Activated T-helper 17 cell treated with anti-CD3 and anti-CD28 coated beads, Interleukin-2, amount 50 U/mL, for 72 hours (primary cell): ENCODE measurements at regions not wholly inside any gene's neighbourhood (a gene's known extent, or its start where the extent isn't known, plus 50 kb on each side); places are given as distances from the start of the nearest gene placed in this dataset.

Source experiments
- ATAC-seq: fragments of 150-1000 bp; cut with Tn5 transposase; replicated peaks from 2 replicates; pipeline ENCODE4 v1.10.0; 2021; ENCODE audit warnings: mild to moderate bottlenecking, moderate library complexity
- H3K27ac Mint-ChIP-seq: one replicate; pipeline ENCODE4 v1.8.0; 2022; ENCODE audit warnings: mixed read lengths
- H3K27me3 Mint-ChIP-seq: one replicate; pipeline ENCODE4 v1.8.0; 2022; ENCODE audit warnings: mixed read lengths
- H3K36me3 Mint-ChIP-seq: one replicate; pipeline ENCODE4 v1.8.0; 2022; ENCODE audit warnings: low read depth, mild to moderate bottlenecking, mixed read lengths
- H3K4me1 Mint-ChIP-seq: one replicate; pipeline ENCODE4 v1.8.0; 2022; ENCODE audit warnings: mixed read lengths
- H3K4me3 Mint-ChIP-seq: one replicate; pipeline ENCODE4 v1.8.0; 2022; ENCODE audit warnings: mild to moderate bottlenecking, mixed read lengths
- H3K9me3 Mint-ChIP-seq: one replicate; pipeline ENCODE4 v1.8.0; 2022; ENCODE audit warnings: mixed read lengths

DNA sequence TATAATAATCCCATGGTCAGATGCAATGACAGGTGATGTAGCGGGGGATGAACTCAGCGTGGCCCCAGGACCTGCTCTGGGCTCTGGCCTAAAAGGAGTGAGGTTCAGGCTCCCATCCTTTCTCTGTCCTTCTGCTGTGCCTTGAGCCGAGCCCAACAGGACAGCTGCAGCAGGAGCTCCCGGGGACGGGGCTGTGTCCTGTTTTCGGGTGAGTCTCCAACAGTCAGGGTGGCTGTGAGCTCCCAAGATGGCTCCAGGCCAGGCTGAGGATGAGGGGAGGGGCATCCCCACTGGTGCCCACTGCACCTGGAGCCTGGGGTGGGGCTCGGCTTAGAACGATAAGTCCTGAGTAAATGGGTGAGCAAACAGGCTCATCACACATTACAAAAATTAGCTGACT is 1385.0 kb downstream of the BRD1 start:
- no peaks in the 10 kb centered on the region for H3K4me1 Mint-ChIP-seq
- H3K27me3 Mint-ChIP-seq: peaks cover 3% of the 10 kb centered on the region
- H3K9me3 Mint-ChIP-seq: no peaks in the 10 kb centered on the region
- no peak for ATAC-seq
- no peak overlapping the region for H3K27ac Mint-ChIP-seq
- H3K4me3 Mint-ChIP-seq: no peak overlapping the region
- H3K36me3 Mint-ChIP-seq: no peaks in the 10 kb centered on the region

DNA sequence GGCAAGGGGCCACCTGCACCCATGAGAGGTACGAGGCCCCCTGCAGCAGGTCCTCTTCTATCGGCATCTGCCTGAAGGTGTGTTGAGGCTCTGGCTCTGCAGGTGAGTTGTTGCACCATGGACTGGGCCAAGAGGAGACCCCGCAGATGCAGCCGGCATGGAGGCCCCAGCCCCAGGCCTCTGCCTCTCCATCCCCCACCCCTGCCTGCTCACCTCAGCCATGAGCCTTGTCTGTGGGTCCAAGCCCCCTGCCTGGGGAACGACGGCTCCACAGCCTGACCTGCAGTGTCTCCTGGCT is 1386.2 kb downstream of the BRD1 start:
- Mint-ChIP-seq H3K36me3 (no peaks in the 10 kb centered on the region), H3K4me1 (no peaks in the 10 kb centered on the region), H3K27ac (no peak overlapping the region), H3K4me3 (no peak overlapping the region), H3K9me3 (no peaks in the 10 kb centered on the region), H3K27me3 (peaks cover 3% of the 10 kb centered on the region)
- ATAC-seq: no peak

DNA sequence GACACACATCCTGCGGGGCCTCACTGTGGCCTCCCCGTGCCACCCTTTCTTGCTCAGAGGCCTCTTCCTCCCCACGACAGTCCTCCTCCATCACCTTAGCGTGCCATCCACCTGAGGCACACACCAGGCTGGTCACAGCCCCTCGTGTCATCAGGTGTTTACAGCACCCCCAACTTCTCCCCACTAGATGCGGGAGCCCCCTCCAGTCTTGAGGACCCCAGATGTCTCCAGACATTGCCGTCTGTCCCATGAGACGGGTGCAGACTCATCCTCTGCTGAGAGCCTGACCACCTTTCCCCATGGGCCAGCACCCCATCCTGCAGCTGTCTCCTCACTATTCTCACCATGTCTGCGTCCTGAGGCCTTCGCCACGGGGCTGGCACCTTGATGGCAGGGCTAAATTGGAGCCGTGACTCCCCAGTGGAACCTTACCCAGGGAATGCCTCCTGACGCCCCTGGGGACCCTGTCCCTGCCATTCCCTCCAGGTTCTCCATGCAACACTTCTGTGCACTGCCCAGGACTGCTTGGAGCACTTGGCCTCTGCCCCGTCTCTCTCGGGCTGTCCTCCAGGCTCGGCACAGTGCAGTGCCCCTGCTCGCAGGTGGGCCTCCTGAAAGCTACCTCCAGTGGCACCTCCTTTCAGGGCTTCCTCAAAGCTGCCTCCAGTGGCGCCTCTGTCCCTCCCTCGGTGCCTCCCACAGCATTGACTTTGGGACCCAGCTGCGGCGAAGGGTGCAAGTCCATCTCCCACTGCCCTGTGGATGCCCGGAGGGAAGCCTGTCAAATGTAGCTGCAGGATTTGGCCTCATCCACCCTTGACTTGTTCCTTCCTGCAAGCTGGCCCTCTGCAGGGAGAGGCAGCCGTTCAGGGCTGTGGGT is 1386.8 kb downstream of the BRD1 start:
- no peaks in the 10 kb centered on the region for H3K36me3 Mint-ChIP-seq
- H3K9me3 Mint-ChIP-seq: no peaks in the 10 kb centered on the region
- peaks cover 3% of the 10 kb centered on the region for H3K27me3 Mint-ChIP-seq
- ATAC-seq: no peak
- H3K4me1 Mint-ChIP-seq: no peaks in the 10 kb centered on the region
- no peak overlapping the region for H3K4me3 Mint-ChIP-seq
- no peak overlapping the region for H3K27ac Mint-ChIP-seq

DNA sequence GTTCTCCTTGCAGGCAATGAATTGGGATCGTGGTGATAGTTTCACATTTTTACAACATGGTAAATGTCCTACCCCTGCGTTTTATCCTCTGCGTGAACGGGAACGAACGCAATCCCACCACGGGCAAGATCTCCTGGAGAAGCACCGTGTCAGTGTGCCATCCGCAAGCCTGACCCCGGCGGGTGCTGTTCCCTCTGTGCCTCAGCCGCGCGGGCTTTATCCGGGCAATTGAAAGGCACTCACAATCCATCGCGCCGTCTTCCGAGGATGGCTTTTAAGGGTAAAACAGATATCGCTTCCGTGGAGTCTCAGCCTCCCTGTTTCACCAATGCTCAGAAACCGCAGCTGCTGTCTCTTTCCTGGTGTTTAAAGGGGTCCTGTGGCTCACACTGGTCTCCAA is 1387.5 kb downstream of the BRD1 start:
- no peak overlapping the region for H3K4me3 Mint-ChIP-seq
- H3K36me3 Mint-ChIP-seq: no peaks in the 10 kb centered on the region
- H3K9me3 Mint-ChIP-seq: no peaks in the 10 kb centered on the region
- ATAC-seq: no peak
- no peaks in the 10 kb centered on the region for H3K4me1 Mint-ChIP-seq
- no peak overlapping the region for H3K27ac Mint-ChIP-seq
- peaks cover 3% of the 10 kb centered on the region for H3K27me3 Mint-ChIP-seq

DNA sequence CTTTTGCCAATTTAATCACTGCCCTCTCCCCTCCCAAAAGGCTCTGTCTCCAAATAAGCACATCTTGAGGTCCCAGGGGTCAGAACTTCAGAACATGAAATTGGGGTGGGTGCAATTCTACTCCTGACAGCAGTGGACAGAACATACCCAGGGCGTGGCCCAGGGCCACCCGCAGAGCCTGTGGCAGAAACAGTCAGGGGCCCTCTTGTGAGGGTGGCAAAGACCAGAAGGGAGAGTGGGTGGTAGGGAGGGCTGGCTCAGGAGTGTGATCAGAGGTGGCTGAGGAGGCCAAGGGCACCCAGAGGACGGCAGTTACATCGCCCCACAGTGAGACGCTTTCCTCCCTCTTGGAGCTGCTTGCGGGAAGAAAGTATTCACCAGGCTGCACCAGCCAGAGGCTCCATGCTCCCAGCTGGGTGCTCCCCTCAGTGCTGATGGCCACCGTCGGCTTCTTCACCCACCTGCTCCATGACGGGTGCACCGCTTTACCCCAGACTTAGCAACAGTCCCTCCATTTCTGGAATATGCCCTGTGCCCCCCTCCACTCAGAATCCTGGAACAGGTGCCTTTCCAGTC is 1388.0 kb downstream of the BRD1 start:
- no peaks in the 10 kb centered on the region for H3K9me3 Mint-ChIP-seq
- H3K36me3 Mint-ChIP-seq: no peaks in the 10 kb centered on the region
- peaks cover 3% of the 10 kb centered on the region for H3K27me3 Mint-ChIP-seq
- no peak overlapping the region for H3K27ac Mint-ChIP-seq
- H3K4me1 Mint-ChIP-seq: no peaks in the 10 kb centered on the region
- ATAC-seq: no peak
- no peak overlapping the region for H3K4me3 Mint-ChIP-seq

DNA sequence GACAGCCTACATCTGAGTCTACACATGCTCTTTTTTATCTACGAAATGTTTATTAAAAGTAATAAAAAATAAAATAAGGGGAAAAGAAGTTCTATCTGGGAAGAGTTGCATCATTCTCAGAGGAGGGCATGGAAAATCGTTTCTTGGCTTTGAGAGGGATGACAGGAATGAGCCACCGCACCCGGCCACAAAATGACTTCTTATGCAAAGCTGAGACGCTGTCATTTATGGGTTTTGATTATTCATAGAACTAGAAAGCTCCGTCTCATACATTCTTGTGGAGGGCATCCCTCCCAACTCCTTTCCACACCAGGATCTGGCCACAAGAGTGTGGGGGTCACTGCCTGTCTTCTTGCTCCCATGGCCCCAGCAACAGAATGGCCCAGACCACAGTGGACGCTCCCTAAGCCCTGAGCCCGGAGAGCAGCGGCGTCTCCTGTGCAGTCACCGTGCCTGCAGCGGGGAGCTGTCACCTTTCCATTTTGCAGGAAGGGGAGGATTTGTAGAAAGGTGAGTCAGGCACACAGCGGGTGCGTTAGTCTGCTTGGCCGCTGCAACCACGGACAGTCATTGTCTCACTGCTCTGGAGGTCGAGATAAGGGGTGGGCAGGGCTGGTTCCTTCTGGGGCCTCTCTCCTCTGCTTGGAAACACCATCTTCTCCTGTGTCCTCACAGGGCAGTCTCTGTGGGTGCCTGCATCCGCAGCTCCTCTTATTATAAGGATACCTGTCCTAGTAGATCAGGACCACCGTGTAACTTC is 1388.7 kb downstream of the BRD1 start:
- H3K36me3 Mint-ChIP-seq: no peaks in the 10 kb centered on the region
- H3K4me3 Mint-ChIP-seq: no peak overlapping the region
- no peak for ATAC-seq
- no peaks in the 10 kb centered on the region for H3K9me3 Mint-ChIP-seq
- H3K27ac Mint-ChIP-seq: no peak overlapping the region
- no peaks in the 10 kb centered on the region for H3K4me1 Mint-ChIP-seq
- H3K27me3 Mint-ChIP-seq: peaks cover 4% of the 10 kb centered on the region

DNA sequence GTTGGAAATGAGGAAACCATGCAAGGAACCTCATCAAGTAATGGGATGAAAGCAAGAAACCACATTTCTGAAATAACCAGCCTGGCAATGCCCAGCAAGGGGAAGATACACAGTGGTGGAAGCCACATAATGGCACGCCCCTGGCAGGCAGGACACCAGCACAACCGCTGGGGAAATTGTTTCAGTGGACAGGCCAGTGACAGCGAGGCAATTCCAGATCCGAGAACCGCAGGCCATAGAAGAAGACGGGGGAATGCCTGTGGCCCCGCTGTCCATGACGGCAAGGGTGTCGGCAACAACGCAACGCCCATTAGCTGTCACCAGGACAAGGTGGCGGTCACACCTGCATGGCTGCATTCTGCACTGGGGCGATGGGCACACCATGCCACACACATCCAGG is 1389.6 kb downstream of the BRD1 start:
- H3K4me1 Mint-ChIP-seq: no peaks in the 10 kb centered on the region
- H3K27me3 Mint-ChIP-seq: peaks cover 5% of the 10 kb centered on the region
- no peak overlapping the region for H3K4me3 Mint-ChIP-seq
- H3K27ac Mint-ChIP-seq: no peak overlapping the region
- no peak for ATAC-seq
- H3K36me3 Mint-ChIP-seq: no peaks in the 10 kb centered on the region
- H3K9me3 Mint-ChIP-seq: no peaks in the 10 kb centered on the region

DNA sequence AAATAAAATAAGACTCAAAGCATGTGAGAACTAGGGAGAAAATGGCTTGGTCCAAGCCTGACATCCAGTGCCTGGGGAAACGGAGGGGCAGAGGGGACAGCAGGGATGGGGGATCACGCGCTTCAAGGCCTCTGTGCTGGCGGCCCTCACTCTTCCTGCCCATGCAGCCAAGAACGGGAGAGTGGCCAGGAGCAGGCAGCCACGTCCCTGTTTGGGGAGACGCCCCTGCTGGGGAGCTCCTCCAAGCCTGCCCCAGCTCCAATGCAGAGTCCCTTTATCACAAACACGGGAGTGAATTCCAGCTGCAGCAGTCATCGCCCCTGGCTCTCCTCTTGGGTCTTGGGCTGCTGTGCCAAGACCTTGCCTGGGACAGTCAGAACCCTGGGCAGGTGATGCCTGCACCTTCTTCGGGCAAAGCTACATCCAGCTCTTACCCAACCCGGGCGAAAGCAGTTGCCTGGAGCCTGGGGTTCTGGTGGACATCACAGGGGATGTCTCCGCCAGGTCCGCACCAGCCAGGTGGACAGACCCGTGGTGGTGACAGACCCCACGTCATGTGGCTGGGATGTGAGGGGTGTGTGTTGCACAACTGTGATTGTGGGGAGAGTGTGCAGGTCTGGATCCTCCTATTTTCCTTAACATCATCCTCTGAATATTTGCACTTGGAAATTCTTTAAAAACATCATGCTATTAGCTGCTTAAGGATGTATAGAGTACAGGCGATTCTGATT is 1391.3 kb downstream of the BRD1 start:
- no peak overlapping the region for H3K27ac Mint-ChIP-seq
- no peaks in the 10 kb centered on the region for H3K4me1 Mint-ChIP-seq
- no peak overlapping the region for H3K4me3 Mint-ChIP-seq
- ATAC-seq: no peak
- peaks cover 5% of the 10 kb centered on the region for H3K27me3 Mint-ChIP-seq
- H3K9me3 Mint-ChIP-seq: no peaks in the 10 kb centered on the region
- H3K36me3 Mint-ChIP-seq: no peaks in the 10 kb centered on the region

DNA sequence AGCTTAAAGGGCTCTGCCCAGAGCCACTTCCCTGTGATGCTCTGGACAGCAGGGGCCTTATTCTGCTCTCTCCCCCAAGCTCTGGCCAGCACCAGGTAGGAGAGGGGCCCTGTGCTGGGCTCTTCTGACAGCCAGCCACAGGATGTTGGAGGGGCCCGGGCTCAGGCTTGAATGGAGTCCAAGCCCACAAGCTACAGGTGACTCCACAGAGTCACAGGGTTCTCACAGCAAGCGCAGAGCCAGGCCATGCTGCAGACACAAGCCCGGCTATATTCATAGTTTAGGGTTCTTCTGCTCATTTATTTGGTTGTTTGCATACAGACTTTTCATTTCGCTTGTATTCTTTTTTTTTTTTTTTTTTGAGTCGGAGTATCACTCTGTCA is 1392.8 kb downstream of the BRD1 start:
- Mint-ChIP-seq H3K27ac (no peak overlapping the region), H3K4me3 (no peak overlapping the region), H3K27me3 (peaks cover 5% of the 10 kb centered on the region), H3K9me3 (no peaks in the 10 kb centered on the region), H3K36me3 (no peaks in the 10 kb centered on the region), H3K4me1 (no peaks in the 10 kb centered on the region)
- ATAC-seq: no peak

DNA sequence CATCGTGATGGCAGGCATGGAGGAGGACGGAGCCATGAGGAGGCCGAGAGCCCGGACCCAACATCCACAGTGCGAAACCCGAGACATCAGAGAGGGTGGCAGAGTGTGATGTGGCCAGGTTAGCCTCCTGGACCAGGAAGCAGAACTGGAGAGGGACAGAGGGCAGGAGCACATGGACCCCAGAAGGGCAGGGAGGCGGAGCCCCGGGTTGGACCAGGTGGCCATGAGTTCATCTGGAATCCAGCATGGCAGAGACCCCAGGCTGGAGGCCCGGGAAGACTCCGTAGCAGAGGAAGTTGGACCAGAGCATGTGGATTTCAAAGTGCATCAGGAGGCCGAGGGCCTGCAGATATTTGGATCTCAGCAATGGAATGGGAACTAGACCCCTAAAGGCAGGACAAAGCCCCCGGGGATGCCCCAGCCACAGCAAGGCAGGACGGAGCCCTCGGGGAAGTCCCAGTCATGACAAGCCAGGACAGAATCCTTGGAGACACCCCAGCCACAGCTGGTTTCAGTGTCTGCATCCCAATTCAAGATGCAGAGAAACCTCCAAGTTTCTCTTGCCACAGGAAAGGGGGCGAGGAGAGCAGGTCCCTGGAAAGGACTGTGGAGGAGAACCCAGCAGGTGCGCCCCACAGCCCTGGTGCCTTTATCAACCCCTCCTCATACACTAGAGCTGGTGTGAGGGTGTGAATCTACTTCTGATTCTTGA is 1393.4 kb downstream of the BRD1 start:
- no peak for ATAC-seq
- peaks cover 6% of the 10 kb centered on the region for H3K27me3 Mint-ChIP-seq
- no peak overlapping the region for H3K4me3 Mint-ChIP-seq
- no peaks in the 10 kb centered on the region for H3K4me1 Mint-ChIP-seq
- no peaks in the 10 kb centered on the region for H3K36me3 Mint-ChIP-seq
- H3K27ac Mint-ChIP-seq: no peak overlapping the region
- no peaks in the 10 kb centered on the region for H3K9me3 Mint-ChIP-seq

DNA sequence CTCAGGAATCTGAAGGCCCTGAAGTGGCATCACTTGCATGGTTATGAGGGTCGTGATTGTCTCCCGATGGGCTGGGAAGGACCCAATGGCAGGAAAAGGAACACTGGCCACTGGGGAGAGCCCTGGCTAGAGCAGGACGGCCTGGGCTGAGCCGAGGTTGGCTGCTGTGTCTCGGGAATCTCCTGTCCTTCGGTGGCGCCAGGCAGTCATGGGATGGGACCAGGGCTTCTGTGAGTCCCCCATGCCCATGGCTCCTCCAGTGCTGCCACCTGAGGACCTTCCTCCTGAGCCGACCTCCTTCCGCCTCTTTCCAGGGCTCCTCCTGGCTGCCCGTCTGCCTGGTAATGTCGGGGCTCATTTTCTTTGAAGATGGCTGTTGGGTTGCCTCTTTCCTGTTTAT is 1394.0 kb downstream of the BRD1 start:
- Mint-ChIP-seq H3K36me3 (no peaks in the 10 kb centered on the region), H3K27ac (no peak overlapping the region), H3K9me3 (no peaks in the 10 kb centered on the region), H3K4me3 (no peak overlapping the region), H3K4me1 (no peaks in the 10 kb centered on the region), H3K27me3 (peaks cover 10% of the 10 kb centered on the region)
- no peak for ATAC-seq

DNA sequence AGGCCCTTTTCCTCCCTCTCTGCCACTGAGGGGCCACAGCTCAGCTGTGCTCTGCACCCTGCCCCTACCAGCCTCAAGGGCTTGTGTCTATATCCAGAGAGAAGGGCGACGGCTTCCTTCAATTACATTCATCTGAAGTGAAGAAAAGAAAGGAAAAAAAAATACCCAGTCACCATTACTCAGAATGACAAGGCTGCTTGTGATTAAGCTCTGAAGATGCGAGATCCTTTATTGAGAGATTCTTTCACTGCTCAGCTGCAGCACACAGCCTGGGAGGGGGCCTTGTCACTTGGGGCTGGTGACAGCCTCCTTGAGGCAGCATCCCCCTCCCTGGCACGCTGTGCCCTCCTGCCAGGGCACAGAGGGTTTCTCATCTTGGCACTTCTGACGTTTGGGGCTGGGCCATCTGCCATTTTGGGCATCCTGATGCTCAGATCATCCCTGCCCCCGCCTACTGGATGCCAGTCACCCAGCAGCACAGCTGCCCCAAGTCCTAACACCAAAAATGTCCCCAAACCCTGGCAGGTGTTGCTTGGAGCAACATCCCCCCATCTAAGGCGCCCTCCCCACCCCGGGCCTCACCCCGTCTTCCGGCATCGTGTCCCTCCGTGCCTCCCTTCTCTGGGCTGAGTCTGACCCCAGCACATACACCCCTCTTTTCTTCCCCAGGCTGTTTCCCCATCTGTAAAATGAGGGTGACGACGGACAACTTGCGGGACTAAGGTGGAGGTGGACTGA is 1394.7 kb downstream of the BRD1 start:
- no peak for ATAC-seq
- H3K27ac Mint-ChIP-seq: no peak overlapping the region
- no peaks in the 10 kb centered on the region for H3K9me3 Mint-ChIP-seq
- H3K4me1 Mint-ChIP-seq: no peaks in the 10 kb centered on the region
- peaks cover 7% of the 10 kb centered on the region for H3K27me3 Mint-ChIP-seq
- H3K4me3 Mint-ChIP-seq: no peak overlapping the region
- no peaks in the 10 kb centered on the region for H3K36me3 Mint-ChIP-seq

DNA sequence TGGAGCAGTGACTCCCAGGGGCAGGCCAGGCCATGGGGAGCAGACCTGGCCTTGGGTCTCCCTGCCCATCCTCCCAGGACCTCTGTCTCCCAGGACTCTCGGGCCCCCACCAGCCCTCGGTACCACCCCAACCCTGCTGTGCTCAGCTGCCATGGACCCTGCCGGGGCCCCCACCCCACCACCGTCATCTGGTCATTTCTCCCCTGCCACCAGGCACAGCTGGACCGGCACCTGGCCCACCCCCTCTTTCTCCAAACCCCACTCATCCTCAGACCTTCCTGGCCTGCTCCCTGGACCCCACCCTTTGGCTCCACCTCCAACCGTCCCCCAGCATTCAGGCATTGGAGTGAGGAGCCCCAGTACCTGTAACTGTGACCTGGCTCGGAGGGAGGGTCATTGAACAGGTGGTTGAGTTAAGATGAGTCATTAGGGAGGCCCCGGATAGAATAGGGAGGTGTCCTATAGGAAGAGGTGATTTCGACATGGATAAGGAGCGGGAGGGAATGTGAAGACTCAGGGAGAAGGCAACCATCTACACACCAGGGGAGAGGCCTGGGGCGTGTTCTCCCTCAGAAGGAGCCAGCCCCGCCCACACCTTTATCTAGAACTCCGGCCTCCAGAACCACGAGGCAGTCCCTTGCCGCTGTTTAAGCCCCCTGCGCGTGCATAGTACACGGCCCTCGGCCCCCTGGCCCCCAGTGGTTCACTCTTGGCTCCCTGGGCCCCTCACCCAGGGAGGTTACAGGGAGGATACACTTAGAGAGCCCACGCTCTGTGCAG is 1395.9 kb downstream of the BRD1 start:
- H3K36me3 Mint-ChIP-seq: no peaks in the 10 kb centered on the region
- ATAC-seq: no peak
- H3K9me3 Mint-ChIP-seq: no peaks in the 10 kb centered on the region
- H3K27ac Mint-ChIP-seq: no peak overlapping the region
- H3K4me3 Mint-ChIP-seq: no peak overlapping the region
- peaks cover 7% of the 10 kb centered on the region for H3K27me3 Mint-ChIP-seq
- no peaks in the 10 kb centered on the region for H3K4me1 Mint-ChIP-seq
